Panc1 (cell line): ENCODE measurements at regions not wholly inside any gene's neighbourhood (a gene's known extent, or its start where the extent isn't known, plus 50 kb on each side); places are given as distances from the start of the nearest gene placed in this dataset.

Source experiments
- ATAC-seq: fragments of 200-7000 bp; cut with Tn5 transposase; 2 replicates; pipeline ENCODE4 v1.9.1; 2020; ENCODE audit warnings: mild to moderate bottlenecking, moderate library complexity
- BruUV-seq: library from RNA; stranded (reverse); fragments of 400-500 nt; replicated peaks from 2 replicates; lab custom pipeline; 2021; lab: Mats Ljungman, UMichigan
- CTCF ChIA-PET: fragments of 300-600 bp; sonication (Branson Sonifier 250); formaldehyde crosslinking; loops from one replicate; lab custom pipeline; 2022; ENCODE audit warnings: antibody characterized with exemption; lab: Charles Lee
- POLR2A ChIA-PET: fragments of 300-600 bp; sonication (Branson Sonifier 250); formaldehyde crosslinking; loops from one replicate; lab custom pipeline; 2022; ENCODE audit warnings: antibody characterized with exemption; lab: Charles Lee
- DNase-seq: peaks from one replicate; pipeline ENCODE4 v3.0.0-alpha.2; 2010; ENCODE audit warnings: low read depth, low spot score
- H3K27ac ChIP-seq: 2 replicates; pipeline ENCODE4 v1.5.1; 2011; ENCODE audit warnings: mild to moderate bottlenecking, low read length, inconsistent platforms
- H3K27me3 ChIP-seq: fragments of 200-500 bp; sonication (Bioruptor generic); 2 replicates; pipeline ENCODE4 v1.6.0; 2014; ENCODE audit warnings: low read length, inconsistent platforms; ENCODE audit not compliant: control insufficient read depth, insufficient read depth
- H3K36me3 ChIP-seq: fragments of 200-500 bp; sonication (Bioruptor generic); 2 replicates; pipeline ENCODE4 v1.5.1; 2014; ENCODE audit warnings: inconsistent platforms, mild to moderate bottlenecking, low read length, moderate library complexity; ENCODE audit not compliant: control insufficient read depth, insufficient read depth
- H3K4me1 ChIP-seq: 2 replicates; pipeline ENCODE4 v1.5.1; 2011; ENCODE audit warnings: inconsistent platforms, mild to moderate bottlenecking, low read length, moderate library complexity; ENCODE audit not compliant: control insufficient read depth, insufficient read depth
- H3K4me3 ChIP-seq, 2 experiments: 2 replicates each; pipeline ENCODE4 v1.5.1; 2011 to 2012; ENCODE audit warnings: low read depth in 2 of 2, low read length in 2 of 2, mild to moderate bottlenecking in 2 of 2, inconsistent platforms in 1 of 2, moderate library complexity in 1 of 2
- H3K9me3 ChIP-seq: fragments of 200-500 bp; sonication (Bioruptor generic); 2 replicates; pipeline ENCODE4 v1.5.1; 2014; ENCODE audit warnings: low read depth, mild to moderate bottlenecking, inconsistent platforms, low read length, moderate library complexity; ENCODE audit not compliant: control insufficient read depth, insufficient read depth
- POLR2AphosphoS5 ChIP-seq: IDR thresholded peaks from 2 replicates; pipeline ENCODE4 v1.6.1; 2012; ENCODE audit warnings: mild to moderate bottlenecking, low read depth, low read length, moderate library complexity
- REST ChIP-seq, 2 experiments: IDR thresholded peaks; 2 replicates each; pipeline ENCODE4 v1.6.1; 2011 to 2012; ENCODE audit warnings: low read depth in 2 of 2, control low read depth in 1 of 2, low read length in 1 of 2, mild to moderate bottlenecking in 1 of 2, moderate library complexity in 1 of 2; ENCODE audit not compliant: insufficient read depth in 1 of 2
- SIN3A ChIP-seq: IDR thresholded peaks from 2 replicates; pipeline ENCODE4 v1.6.1; 2012; ENCODE audit warnings: low read depth, mild to moderate bottlenecking, low read length, moderate library complexity, borderline replicate concordance; ENCODE audit not compliant: insufficient read depth
- TCF7L2 ChIP-seq: IDR thresholded peaks from 2 replicates; pipeline ENCODE4 v1.6.1; 2011; ENCODE audit warnings: mild to moderate bottlenecking, low read depth, low read length, inconsistent platforms
- in situ Hi-C: cut with HindIII; loops from 2 replicates; pipeline ENCODE4 v1.10.0; 2016; ENCODE audit warnings: low sequenced_read_pairs, low pct_unique_long_range_greater_than_20kb
- intact Hi-C: fragments of 100-400 bp; cut with micrococcal nuclease; formaldehyde crosslinking; loops from one replicate; pipeline ENCODE4 v1.10.0; 2022; ENCODE audit not compliant: unreplicated experiment
- TF ChIP-seq, protein P1 (sequence below): fragments of 450-650 bp; IDR thresholded peaks from 2 replicates; pipeline ENCODE4 v1.5.1; 2017; ENCODE audit warnings: mild to moderate bottlenecking

DNA sequence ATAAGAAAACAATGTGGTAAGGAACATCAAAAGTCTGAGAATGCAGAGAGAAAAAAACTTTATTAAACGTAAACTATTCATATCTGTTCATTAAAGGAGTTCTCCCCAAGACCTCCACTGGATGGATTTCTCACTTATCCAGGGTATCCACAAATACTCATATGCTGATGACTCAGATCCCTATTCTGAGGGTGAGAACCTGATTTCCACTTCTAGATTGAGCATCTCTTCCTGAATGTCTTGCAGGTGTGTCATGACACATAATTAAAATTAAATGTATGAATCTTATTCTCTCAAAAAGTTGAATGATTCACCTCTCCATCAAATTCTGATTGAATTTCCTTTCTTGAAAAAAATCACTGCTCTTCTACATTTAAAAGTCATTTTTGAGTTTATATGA lies 199.9 kb downstream of the MFSD1 start:
- H3K36me3 ChIP-seq = no peaks in the 10 kb centered on the region
- DNase-seq = no peak
- BruUV-seq = no TSS peak
- H3K4me3 ChIP-seq = no peak overlapping the region
- in situ Hi-C loops (no loop called here), intact Hi-C loops (no loop called here)
- ATAC-seq = no peak
- no peaks in the 10 kb centered on the region for H3K4me1 ChIP-seq
- H3K9me3 ChIP-seq = no peaks in the 10 kb centered on the region
- H3K27me3 ChIP-seq = peaks cover 2% of the 10 kb centered on the region; the same call in 1 of the 2 replicates
- CTCF ChIA-PET = no interaction called here
- TF ChIP-seq, protein P1, sequence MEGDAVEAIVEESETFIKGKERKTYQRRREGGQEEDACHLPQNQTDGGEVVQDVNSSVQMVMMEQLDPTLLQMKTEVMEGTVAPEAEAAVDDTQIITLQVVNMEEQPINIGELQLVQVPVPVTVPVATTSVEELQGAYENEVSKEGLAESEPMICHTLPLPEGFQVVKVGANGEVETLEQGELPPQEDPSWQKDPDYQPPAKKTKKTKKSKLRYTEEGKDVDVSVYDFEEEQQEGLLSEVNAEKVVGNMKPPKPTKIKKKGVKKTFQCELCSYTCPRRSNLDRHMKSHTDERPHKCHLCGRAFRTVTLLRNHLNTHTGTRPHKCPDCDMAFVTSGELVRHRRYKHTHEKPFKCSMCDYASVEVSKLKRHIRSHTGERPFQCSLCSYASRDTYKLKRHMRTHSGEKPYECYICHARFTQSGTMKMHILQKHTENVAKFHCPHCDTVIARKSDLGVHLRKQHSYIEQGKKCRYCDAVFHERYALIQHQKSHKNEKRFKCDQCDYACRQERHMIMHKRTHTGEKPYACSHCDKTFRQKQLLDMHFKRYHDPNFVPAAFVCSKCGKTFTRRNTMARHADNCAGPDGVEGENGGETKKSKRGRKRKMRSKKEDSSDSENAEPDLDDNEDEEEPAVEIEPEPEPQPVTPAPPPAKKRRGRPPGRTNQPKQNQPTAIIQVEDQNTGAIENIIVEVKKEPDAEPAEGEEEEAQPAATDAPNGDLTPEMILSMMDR = no peak
- TF ChIP-seq REST (IDR thresholded peaks at IDR 0.05; ENCODE audit: insufficient read depth in 1 of 2, low read depth in 2 of 2, low read length in 1 of 2) (no peak), POLR2AphosphoS5 (no peak), TCF7L2 (no peak), SIN3A (no peak)
- H3K27ac ChIP-seq = no peak overlapping the region
- POLR2A ChIA-PET = no interaction called here

- no TSS peak for BruUV-seq
- in situ Hi-C loops = no loop called here
Measured at GRCh38 chr3:159005137-159005536, 203.3 kb downstream of the MFSD1 start.

More at GRCh38 chr3:159005137-159005536, 203.3 kb downstream of the MFSD1 start:
- Histone ChIP-seq H3K4me3 (no peak overlapping the region), H3K27me3 (peaks cover 2% of the 10 kb centered on the region; the same call in 1 of the 2 replicates), H3K4me1 (no peaks in the 10 kb centered on the region), H3K9me3 (no peaks in the 10 kb centered on the region), H3K36me3 (no peaks in the 10 kb centered on the region), H3K27ac (no peak overlapping the region)
- intact Hi-C loops = no loop called here
- ChIA-PET POLR2A (no interaction called here), CTCF (no interaction called here)
- no peak for TF ChIP-seq POLR2AphosphoS5
- TF ChIP-seq, protein P1 = no peak
- no peak for TF ChIP-seq TCF7L2
- TF ChIP-seq SIN3A = no peak
- TF ChIP-seq REST (IDR thresholded peaks at IDR 0.05; ENCODE audit: insufficient read depth in 1 of 2, low read depth in 2 of 2, low read length in 1 of 2) = no peak
- DNase-seq = no peak
- ATAC-seq = no peak
